Activated CD8-positive, alpha-beta T cell treated with anti-CD3 and anti-CD28 coated beads, Interleukin-2, amount 10 ng/mL, durations not matched to agents 7 days and 5 days (primary cell): ENCODE measurements at regions not wholly inside any gene's neighbourhood (a gene's known extent, or its start where the extent isn't known, plus 50 kb on each side); places are given as distances from the start of the nearest gene placed in this dataset.

ENCODE experiments used
- ATAC-seq: fragments of 150-1000 bp; cut with Tn5 transposase; one replicate; pipeline ENCODE4 v1.10.0; 2021; ENCODE audit warnings: moderate library complexity
- CTCF ChIA-PET: fragments of 350-600 bp; sonication (Branson Sonifier 250); formaldehyde crosslinking; loops from one replicate; lab custom pipeline; 2021; ENCODE audit warnings: antibody characterized with exemption; lab: Charles Lee
- POLR2A ChIA-PET: fragments of 350-600 bp; sonication (Branson Sonifier 250); formaldehyde crosslinking; loops from one replicate; lab custom pipeline; 2021; ENCODE audit warnings: antibody characterized with exemption; lab: Charles Lee
- DNase-seq: peaks from one replicate; pipeline ENCODE4 v3.0.0-alpha.2; 2020
- H3K27ac Mint-ChIP-seq: one replicate; pipeline ENCODE4 v1.8.0; 2021; ENCODE audit warnings: mild to moderate bottlenecking, mixed read lengths
- H3K27me3 Mint-ChIP-seq: one replicate; pipeline ENCODE4 v1.8.0; 2021; ENCODE audit warnings: low read depth, mixed read lengths
- H3K36me3 Mint-ChIP-seq: one replicate; pipeline ENCODE4 v1.8.0; 2021; ENCODE audit warnings: low read depth, mixed read lengths
- H3K4me1 Mint-ChIP-seq: one replicate; pipeline ENCODE4 v1.8.0; 2021; ENCODE audit warnings: low read depth, mixed read lengths
- H3K4me3 Mint-ChIP-seq: one replicate; pipeline ENCODE4 v1.8.0; 2021; ENCODE audit warnings: mild to moderate bottlenecking, mixed read lengths
- H3K9me3 Mint-ChIP-seq: one replicate; pipeline ENCODE4 v1.8.0; 2022; ENCODE audit warnings: mixed read lengths; ENCODE audit not compliant: insufficient read depth

GRCh38 chr3:24748520-24748919 lies 253.9 kb upstream of the THRB start:
- H3K27me3 Mint-ChIP-seq = no peaks in the 10 kb centered on the region
- ChIA-PET POLR2A (no interaction called here), CTCF (no interaction called here)
- DNase-seq (no peak), ATAC-seq (no peak)
- H3K4me3 Mint-ChIP-seq = no peak overlapping the region
- no peaks in the 10 kb centered on the region for H3K4me1 Mint-ChIP-seq
- H3K36me3 Mint-ChIP-seq = no peaks in the 10 kb centered on the region
- no peaks in the 10 kb centered on the region for H3K9me3 Mint-ChIP-seq
- no peak overlapping the region for H3K27ac Mint-ChIP-seq

DNA sequence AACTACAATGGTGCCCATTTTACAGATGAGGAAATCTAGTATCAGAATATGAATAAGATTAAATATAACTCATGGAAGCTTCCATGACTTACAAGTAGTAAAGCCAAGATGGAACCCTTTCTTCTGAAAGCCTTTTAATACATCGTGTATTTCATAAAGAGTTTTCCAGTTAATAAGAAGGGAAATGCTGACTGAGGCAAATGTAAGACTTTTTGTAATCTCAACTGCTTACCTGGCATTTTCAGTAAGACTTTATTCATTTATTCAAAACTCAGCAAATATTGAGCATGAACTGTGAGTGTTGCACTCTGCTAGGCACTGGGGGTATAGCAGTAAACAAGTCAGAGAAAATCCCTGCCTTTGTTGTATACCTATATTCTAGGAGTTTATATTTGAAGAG lies 256.4 kb upstream of the THRB start:
- Mint-ChIP-seq H3K4me3 (no peak overlapping the region), H3K36me3 (no peaks in the 10 kb centered on the region), H3K9me3 (no peaks in the 10 kb centered on the region), H3K27ac (no peak overlapping the region), H3K4me1 (no peaks in the 10 kb centered on the region), H3K27me3 (no peaks in the 10 kb centered on the region)
- DNase-seq (no peak), ATAC-seq (no peak)
- ChIA-PET POLR2A (no interaction called here), CTCF (no interaction called here)

DNA sequence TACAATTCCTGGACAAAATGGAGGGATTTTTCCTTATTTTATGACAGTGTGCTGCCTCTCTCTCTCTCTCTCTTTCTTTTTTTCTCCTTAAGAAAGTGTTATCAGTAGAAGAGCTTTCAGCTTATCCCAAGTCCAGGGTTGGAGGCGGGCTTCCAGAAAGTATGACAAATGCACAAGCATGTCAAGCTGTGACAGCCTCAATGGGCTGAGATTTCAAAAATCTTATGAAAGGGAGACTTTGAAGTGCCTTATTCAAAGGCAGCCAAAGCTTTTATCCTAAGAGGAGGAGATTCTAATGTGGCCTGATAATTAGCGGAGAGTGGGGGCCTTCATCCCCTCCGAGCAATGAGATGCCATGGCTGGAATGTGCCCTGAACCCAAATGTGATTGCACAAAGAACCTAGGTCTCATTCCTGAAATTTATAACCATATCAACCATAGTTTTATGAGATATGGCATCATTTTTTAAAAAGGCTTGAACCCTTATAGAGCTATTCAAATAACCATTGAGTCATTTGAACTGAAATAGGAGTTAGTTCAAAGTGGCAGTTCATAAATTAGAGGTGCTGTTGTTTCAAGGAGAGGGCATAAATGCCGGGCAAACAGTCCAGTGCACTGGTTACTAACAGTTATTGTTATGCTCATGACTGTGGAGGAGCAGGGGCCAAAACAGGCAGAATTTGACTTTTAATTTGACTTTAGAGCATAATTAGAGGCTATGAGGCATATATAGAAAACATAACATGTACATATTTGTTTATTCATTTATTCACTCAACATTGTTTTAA lies 261.6 kb upstream of the THRB start:
- no peaks in the 10 kb centered on the region for H3K9me3 Mint-ChIP-seq
- POLR2A ChIA-PET = no interaction called here
- H3K27ac Mint-ChIP-seq = no peak overlapping the region
- no peak for DNase-seq
- no peaks in the 10 kb centered on the region for H3K4me1 Mint-ChIP-seq
- CTCF ChIA-PET = no interaction called here
- H3K36me3 Mint-ChIP-seq = no peaks in the 10 kb centered on the region
- H3K4me3 Mint-ChIP-seq = no peak overlapping the region
- H3K27me3 Mint-ChIP-seq = no peaks in the 10 kb centered on the region
- ATAC-seq = no peak

DNA sequence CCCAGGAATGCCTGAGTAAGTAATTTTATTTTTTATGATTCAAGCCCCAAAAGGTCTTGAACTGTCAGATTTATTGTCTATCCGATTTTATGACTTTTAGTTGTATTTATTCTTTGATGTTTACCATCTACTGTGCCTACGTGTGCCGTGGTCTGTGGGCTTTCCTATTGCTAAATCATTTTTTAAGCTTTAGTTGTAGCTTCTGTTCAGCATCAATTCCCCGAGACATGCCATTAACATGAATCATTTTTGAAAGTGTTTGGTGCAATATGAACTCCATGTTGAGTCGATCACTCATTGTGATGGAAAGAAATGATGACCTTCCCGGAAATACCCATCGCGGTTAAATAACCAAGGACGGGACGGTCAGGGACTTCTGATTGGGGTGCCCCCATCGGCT lies 268.7 kb upstream of the THRB start:
- ATAC-seq (no peak), DNase-seq (no peak)
- Mint-ChIP-seq H3K4me3 (no peak overlapping the region), H3K27me3 (no peaks in the 10 kb centered on the region), H3K27ac (no peak overlapping the region), H3K9me3 (peaks cover 3% of the 10 kb centered on the region), H3K4me1 (no peaks in the 10 kb centered on the region), H3K36me3 (no peaks in the 10 kb centered on the region)
- CTCF ChIA-PET = no interaction called here
- POLR2A ChIA-PET = no interaction called here

DNA sequence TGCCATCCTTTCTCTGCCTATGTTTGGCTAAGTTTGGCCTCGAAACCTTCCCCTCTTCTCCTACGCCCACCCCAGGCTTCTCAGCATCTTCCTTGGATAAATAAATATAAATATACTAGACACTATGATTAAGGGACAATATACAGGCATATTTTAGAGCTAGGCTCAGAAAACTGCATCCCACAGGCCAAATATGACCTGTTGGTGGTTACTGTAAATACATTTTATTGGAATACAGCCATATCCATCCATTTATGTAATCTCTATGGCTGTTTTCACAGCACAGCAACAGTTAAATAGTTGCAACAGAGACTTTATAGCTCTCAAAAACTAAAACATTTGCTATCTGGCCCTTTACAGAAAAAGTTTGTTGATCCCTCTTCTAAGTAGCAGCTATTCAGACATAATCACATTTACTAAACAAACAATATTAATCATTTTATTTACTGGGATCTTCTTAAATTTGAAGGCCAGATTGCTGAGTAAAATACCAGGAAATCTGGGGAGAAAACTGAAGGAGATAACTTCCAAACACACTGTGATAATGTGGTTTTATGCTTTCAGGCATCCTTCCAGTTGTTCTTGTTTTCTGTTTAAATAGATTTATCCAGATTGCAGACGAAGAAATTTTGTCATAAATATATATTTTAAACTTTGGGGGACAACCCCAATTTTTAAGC lies 269.7 kb upstream of the THRB start:
- ChIA-PET POLR2A (no interaction called here), CTCF (no interaction called here)
- H3K4me1 Mint-ChIP-seq = no peaks in the 10 kb centered on the region
- H3K27me3 Mint-ChIP-seq = no peaks in the 10 kb centered on the region
- no peak overlapping the region for H3K4me3 Mint-ChIP-seq
- no peak for DNase-seq
- H3K36me3 Mint-ChIP-seq = no peaks in the 10 kb centered on the region
- no peak overlapping the region for H3K27ac Mint-ChIP-seq
- H3K9me3 Mint-ChIP-seq = peaks cover 3% of the 10 kb centered on the region
- no peak for ATAC-seq

DNA sequence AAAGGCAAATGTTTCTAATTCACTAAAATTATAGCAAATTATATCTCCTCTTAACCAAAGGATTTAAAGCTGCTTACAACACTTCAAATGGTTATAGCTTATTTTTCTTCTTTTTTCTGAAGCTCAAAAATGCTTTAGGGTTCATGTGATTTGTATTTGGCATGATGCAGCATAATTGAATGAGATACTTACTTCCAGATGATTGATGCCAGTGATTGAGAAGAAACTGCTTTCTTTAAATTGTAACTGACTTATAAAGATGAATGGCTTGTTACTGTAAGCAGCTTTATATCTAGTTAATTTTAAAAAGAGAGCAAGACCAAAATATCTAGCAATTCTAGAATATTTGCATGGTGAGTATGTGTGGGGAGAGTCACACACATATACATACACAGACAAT lies 270.7 kb upstream of the THRB start:
- Mint-ChIP-seq H3K9me3 (peaks cover 3% of the 10 kb centered on the region), H3K27ac (no peak overlapping the region), H3K27me3 (no peaks in the 10 kb centered on the region), H3K4me1 (no peaks in the 10 kb centered on the region), H3K4me3 (no peak overlapping the region), H3K36me3 (no peaks in the 10 kb centered on the region)
- ChIA-PET CTCF (no interaction called here), POLR2A (no interaction called here)
- ATAC-seq (no peak), DNase-seq (no peak)

DNA sequence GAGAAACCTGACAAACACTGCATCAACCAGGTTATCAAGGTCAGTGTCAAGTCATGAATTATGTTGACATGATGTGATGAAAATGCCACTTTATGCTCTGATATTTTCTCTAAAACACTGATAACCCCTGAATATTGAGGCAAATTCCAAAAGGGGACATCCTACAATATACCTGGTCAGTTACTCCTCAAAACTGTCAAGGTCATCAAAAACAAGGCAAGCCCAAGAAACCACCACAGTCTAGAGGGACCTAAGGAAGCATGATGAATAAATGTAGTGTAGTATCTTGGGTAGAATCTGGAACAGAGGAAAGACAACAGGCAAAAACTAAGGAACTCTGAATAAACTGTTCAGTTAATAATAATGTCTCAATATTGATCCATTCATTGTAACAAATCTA lies 275.3 kb upstream of the THRB start:
- Mint-ChIP-seq H3K4me3 (no peak overlapping the region), H3K27ac (no peak overlapping the region), H3K36me3 (no peaks in the 10 kb centered on the region), H3K4me1 (no peaks in the 10 kb centered on the region), H3K9me3 (peaks cover 3% of the 10 kb centered on the region), H3K27me3 (no peaks in the 10 kb centered on the region)
- POLR2A ChIA-PET = no interaction called here
- CTCF ChIA-PET = no interaction called here
- ATAC-seq = no peak
- DNase-seq = no peak

DNA sequence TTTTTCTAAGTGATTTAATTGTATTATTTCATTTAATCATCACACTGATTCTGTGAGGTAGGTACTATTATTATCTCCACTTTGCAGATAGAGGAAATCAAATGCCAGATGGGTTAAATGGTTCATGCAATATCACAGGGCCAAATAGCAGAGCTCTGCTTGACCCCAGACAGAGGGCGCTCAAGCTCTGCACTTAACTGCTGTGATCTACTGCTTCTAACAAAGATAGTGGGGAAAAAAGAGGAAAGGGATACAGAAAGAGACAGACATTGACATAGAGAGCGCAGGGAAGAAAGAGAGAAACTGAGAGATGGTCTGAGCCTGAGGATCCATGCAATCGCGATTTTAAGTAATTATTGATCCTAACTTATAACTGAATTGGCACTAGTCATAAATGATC lies 279.1 kb upstream of the THRB start:
- Mint-ChIP-seq H3K36me3 (no peaks in the 10 kb centered on the region), H3K4me1 (no peaks in the 10 kb centered on the region), H3K9me3 (no peaks in the 10 kb centered on the region), H3K4me3 (no peak overlapping the region), H3K27ac (no peak overlapping the region), H3K27me3 (no peaks in the 10 kb centered on the region)
- no peak for ATAC-seq
- DNase-seq = peak; percentile 25
- ChIA-PET POLR2A (no interaction called here), CTCF (interaction anchor here (1.0 kb wide), 1 partner anchor 260 kb away, joined by 3 read pairs; no protein-coding TSS in a partner anchor)

- ChIA-PET POLR2A (no interaction called here), CTCF (no interaction called here)
- H3K9me3 Mint-ChIP-seq = peaks cover 15% of the 10 kb centered on the region
- no peak overlapping the region for H3K27ac Mint-ChIP-seq
- DNase-seq = no peak
- no peaks in the 10 kb centered on the region for H3K27me3 Mint-ChIP-seq
- no peaks in the 10 kb centered on the region for H3K4me1 Mint-ChIP-seq
- H3K4me3 Mint-ChIP-seq = no peak overlapping the region
- no peaks in the 10 kb centered on the region for H3K36me3 Mint-ChIP-seq
- ATAC-seq = no peak
These were observed 286.3 kb upstream of the THRB start for GRCh38 chr3:24780991-24781390.

GRCh38 chr3:24781454-24781853 lies 286.8 kb upstream of the THRB start:
- Mint-ChIP-seq H3K4me1 (no peaks in the 10 kb centered on the region), H3K9me3 (peaks cover 15% of the 10 kb centered on the region), H3K36me3 (no peaks in the 10 kb centered on the region), H3K27ac (no peak overlapping the region), H3K27me3 (no peaks in the 10 kb centered on the region), H3K4me3 (no peak overlapping the region)
- POLR2A ChIA-PET = no interaction called here
- CTCF ChIA-PET = no interaction called here
- ATAC-seq = no peak
- DNase-seq = no peak

DNA sequence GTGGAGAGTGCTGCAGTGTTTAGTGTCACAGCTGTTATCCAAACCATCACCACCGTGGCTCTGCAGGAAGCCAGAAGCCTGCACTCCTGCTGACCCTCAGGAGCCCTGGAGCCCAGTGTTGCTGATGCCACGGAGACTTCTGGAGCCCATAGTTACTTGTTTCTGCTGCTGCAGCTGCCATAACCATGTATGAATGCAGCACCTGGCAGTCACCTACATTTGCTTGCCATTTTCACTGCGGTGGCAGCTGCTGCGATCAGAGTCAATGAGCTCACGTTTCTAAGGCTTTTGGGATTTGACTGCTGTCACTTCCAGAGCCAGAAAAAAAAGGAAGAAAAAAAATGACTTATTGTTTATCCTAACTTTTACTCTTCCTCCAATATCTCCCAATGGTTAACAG lies 299.2 kb upstream of the THRB start:
- POLR2A ChIA-PET = no interaction called here
- no peak overlapping the region for H3K27ac Mint-ChIP-seq
- CTCF ChIA-PET = no interaction called here
- H3K4me3 Mint-ChIP-seq = no peak overlapping the region
- H3K9me3 Mint-ChIP-seq = no peaks in the 10 kb centered on the region
- no peaks in the 10 kb centered on the region for H3K36me3 Mint-ChIP-seq
- DNase-seq (no peak), ATAC-seq (no peak)
- H3K4me1 Mint-ChIP-seq = no peaks in the 10 kb centered on the region
- no peaks in the 10 kb centered on the region for H3K27me3 Mint-ChIP-seq

GRCh38 chr3:24802614-24803013 lies 308.0 kb upstream of the THRB start:
- DNase-seq (no peak), ATAC-seq (no peak)
- no peaks in the 10 kb centered on the region for H3K27me3 Mint-ChIP-seq
- POLR2A ChIA-PET = no interaction called here
- no peaks in the 10 kb centered on the region for H3K36me3 Mint-ChIP-seq
- CTCF ChIA-PET = no interaction called here
- no peak overlapping the region for H3K4me3 Mint-ChIP-seq
- H3K9me3 Mint-ChIP-seq = no peaks in the 10 kb centered on the region
- H3K4me1 Mint-ChIP-seq = no peaks in the 10 kb centered on the region
- H3K27ac Mint-ChIP-seq = no peak overlapping the region
